DMS79 (cell line): ENCODE measurements at regions not wholly inside any gene's neighbourhood (a gene's known extent, or its start where the extent isn't known, plus 50 kb on each side); places are given as distances from the start of the nearest gene placed in this dataset.
A peak's percentile ranks its signal among the peaks of the same experiment; 100 is the strongest.
"Not testable (repeated sequence)": the region's sequence is repeated elsewhere in the genome, so short reads cannot be mapped to it uniquely, and the experiment has no call there.

ENCODE experiments used
- DNase-seq: peaks from one replicate; lab custom pipeline; 2025; lab: John Stamatoyannopoulos, UW

GRCh38 chr7:81284576-81284975 lies 365.7 kb upstream of the SEMA3C start:
- no peak for DNase-seq

DNA sequence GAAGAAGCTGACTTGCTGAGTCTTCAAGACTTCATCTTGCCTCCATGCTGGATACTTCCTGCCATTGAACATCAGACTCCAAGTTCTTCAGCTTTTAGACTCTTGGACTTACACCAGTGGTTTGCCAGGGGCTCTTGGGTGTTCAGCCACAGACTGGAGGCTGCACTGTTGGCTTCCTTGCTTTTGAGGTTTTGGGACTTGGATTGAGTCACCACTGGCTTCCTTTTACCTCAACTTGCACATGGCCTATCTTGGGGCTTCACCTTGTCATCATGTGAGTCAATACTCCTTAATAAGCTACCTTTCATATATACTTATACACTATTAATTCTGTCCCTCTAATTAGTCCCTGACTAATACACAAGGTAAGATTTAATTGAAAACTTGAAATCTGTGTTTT lies 361.7 kb upstream of the SEMA3C start:
- DNase-seq = no peak

- no peak for DNase-seq
These were observed 358.8 kb upstream of the SEMA3C start for GRCh38 chr7:81277691-81278090.

GRCh38 chr7:81273601-81274397 lies 354.9 kb upstream of the SEMA3C start:
- no peak for DNase-seq

GRCh38 chr7:81272176-81272575 lies 353.3 kb upstream of the SEMA3C start:
- DNase-seq = no peak

DNA sequence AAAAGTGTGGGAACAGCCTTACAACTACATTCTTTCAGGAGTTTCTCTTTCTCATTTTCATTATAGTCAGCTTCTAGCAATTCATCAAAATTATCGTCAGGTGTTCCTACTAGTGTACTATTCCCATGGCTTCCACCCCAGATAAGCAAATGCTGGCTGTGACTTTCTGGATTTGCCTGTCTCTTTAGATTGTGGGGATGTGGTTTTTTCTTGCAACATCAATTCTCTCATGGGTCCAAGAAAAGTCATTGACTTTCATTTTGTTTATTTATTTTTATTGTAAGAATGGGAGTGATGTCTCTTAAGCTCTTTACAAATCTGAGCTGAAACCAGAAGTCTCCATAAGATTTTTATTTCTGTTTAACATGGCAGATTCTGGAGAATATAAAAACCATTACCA lies 349.7 kb upstream of the SEMA3C start:
- no peak for DNase-seq

DNA sequence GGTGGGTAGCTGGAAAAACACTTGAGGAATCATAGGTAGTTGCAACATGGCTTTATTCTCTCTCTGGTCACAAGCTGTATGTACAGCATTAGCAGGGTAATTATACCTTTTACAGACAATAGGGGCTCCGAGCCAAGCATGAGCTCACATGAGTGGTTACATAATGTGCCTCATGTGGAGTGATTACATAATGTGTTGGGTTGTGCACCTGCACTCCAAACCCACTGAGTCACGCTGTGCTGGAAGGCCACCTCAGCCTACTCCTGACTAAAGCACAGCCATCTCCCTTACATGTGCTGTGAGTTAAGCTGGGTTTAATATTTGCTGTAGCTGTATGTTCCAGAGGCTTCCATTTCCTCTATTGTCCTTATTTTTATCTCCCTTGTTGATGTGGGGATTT lies 348.7 kb upstream of the SEMA3C start:
- no peak for DNase-seq

- DNase-seq = no peak
These were observed 345.3 kb upstream of the SEMA3C start for GRCh38 chr7:81264116-81264515.

DNA sequence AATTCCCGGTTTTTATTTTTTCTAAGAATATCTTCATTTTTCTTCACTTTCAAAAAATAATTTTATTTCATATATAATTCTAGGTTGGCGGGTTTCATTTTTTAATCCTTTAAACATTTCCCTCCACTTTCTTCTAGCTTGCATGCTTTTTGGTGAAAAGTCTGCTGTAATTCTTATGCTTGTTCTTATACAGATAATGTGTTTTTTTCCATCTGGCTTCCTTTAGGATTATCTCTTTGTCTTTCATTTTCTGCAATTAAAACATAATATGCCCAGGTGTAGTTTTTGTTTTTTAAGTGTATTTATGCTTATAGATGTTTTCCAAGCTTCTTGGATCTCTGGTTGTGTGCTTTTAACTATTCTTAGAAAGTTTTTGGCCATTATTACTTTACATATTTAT lies 341.3 kb upstream of the SEMA3C start:
- DNase-seq = no peak

- no peak for DNase-seq
These were observed 338.1 kb upstream of the SEMA3C start for GRCh38 chr7:81256991-81257390.

DNA sequence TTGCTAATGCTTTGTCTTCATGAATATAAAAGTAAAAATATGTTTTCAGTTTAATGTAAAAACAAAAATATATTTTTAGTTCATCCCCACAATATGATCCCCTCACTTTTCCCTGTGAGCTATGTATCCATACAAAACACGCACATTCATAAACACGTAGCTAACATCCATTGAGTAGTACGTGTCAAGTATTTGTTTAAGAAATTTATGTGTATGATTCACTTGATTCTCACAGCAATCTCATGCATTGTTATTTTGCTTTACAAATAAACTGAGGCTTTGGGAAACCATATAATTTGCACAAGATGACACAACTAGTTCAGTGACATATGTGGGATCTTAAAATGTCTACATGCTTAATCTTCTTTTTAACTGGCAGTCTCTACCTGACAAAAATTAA lies 329.6 kb upstream of the SEMA3C start:
- DNase-seq = no peak

- not testable (repeated sequence) for DNase-seq
These were observed 328.5 kb upstream of the SEMA3C start for GRCh38 chr7:81247364-81247763.

GRCh38 chr7:81245353-81245752 lies 326.5 kb upstream of the SEMA3C start:
- DNase-seq = no peak

DNA sequence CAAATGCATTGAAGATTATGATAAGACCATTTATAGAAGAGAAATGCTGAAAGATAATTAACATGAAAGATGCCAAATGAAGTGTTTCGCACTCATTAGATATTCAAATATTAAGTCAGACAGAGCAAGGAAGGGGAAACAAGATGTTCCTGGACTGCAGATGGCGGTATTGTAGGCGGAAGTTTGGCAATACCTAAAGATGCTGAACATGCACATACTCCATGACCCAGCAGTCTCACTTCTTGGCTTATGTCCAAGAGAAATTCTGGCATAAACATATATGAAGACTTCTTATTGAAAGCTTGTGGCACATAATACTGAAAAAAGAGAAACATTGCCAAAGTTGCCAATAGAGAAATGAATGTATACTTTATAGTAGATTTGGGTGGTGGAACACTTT lies 325.4 kb upstream of the SEMA3C start:
- DNase-seq = no peak

DNA sequence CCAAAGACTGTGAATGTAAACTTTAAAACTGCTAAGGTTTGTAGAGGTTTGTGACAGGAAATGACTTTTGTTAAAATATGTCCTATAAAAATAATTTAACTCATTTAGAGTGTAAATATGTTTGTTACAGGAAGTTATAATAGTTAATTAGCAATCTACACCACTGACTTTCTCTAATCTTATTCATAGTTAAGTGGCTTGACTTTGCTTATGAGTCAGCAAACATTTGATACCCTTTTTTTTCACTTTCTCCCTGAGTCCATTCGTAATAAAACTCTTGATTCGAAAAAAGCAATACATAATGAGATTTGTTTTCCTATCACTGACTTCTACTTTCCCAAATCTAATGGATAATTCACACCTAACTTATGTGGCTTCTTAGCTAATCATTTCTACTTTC lies 317.7 kb upstream of the SEMA3C start:
- DNase-seq = peak; percentile 46

DNA sequence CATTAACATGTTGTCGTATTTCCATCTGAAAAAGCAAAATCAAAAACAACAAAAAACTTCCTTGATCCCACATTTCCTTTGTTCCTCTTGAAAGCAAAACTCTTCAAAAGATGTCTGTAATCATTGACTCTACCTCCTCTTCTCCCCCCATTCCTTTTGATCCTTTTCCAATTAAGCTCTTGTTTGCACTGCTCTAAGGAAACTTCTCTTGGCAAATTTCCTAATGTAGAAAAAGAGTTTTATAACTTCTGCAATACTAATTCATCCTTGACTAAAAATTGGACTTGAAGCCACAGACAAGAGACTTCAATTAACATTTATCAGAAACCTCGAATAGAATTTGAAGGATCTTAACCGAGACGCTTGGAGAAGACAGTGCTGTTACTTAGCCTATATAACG lies 317.1 kb upstream of the SEMA3C start:
- DNase-seq = peak; percentile 94

- DNase-seq = peak; percentile 59
These were observed 316.0 kb upstream of the SEMA3C start for GRCh38 chr7:81234896-81235295.

- no peak for DNase-seq
These were observed 314.5 kb upstream of the SEMA3C start for GRCh38 chr7:81233208-81233940.

DNA sequence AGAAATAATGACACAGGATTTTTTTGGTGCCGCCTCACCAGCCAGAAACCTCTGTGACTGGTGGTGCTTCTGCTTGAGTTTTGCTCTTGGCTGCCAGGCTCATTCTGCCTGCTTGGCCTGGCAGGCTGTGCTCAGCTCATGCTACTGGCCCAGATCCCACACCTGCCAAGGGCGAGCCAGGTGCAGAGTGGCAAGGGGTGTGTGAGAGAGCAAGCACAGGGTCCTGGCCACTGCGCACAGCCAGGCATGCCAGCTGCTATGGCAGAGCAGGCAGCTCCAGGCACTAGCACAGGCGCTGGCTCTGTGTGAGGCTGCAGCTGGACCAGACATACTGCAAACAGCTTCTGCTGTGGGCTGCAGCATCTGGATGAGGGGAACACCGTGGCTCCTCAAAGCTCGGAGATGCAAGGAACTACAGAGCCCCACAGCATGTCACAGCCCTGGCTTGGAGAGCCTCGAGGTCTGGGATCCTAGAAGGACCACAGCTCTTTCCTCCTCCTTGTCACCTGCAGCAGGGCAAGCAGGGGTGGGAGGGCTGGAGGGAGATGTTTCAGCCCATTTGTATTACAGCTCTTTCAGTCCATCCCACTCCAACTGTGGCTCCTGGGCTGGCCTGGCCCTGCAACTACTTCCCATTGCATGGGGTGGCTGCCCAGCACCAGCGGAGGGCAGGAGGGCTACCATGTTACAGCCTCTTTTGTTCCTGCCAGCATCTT lies 313.4 kb upstream of the SEMA3C start:
- DNase-seq = peak; percentile 92

DNA sequence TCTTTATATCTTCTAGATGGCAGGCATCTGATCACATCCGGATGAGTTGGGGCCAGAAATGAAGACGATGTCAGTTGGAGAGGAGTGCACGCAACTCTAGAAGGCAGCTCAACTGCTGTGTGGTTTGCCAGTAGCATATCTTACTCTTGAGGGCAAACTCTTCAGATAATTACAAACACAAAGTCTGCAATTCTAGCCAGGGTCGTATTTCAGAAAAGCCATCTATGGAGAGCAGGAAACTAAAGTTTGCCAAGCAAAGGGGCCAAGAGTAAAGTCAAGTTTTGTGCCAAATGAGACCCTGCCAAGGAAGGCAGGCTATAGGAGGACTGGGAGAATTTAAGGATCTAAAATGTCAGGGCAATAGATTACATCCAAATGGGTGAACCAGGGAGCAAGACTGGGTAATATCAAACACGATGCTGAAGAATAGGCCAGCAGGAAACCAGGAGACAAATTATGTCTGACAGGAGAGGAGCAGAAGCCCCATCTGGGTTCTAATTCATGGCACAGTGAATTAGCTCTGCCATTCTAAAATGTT lies 312.5 kb upstream of the SEMA3C start:
- peak; percentile 81 for DNase-seq

- DNase-seq = no peak
These were observed 307.4 kb upstream of the SEMA3C start for GRCh38 chr7:81226234-81226633.

DNA sequence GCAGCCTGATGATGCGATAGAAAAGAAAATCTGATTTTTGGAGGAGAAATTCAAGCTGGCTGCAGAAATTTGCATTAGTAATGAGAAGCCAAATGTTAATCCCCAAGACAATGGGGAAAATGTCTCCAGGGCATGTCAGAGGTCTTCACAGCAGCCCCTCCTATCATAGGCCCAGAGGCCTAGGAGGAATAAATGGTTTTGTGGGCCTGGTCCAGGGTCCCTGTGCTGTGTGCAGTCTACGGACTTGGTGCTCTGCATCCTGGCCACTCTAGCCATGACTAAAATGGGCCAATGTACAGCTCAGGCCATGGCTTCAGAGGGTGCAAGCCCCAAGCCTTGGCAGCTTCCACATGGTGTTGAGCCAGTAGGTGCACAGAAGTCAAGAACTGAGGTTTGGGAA lies 303.8 kb upstream of the SEMA3C start:
- DNase-seq = not testable (repeated sequence)
